ENCODE measurements at regions not wholly inside any gene's neighbourhood (a gene's known extent, or its start where the extent isn't known, plus 50 kb on each side); places are given as distances from the start of the nearest gene placed in this dataset.
"Not testable (repeated sequence)": the region's sequence is repeated elsewhere in the genome, so short reads cannot be mapped to it uniquely, and the experiment has no call there.

DNA sequence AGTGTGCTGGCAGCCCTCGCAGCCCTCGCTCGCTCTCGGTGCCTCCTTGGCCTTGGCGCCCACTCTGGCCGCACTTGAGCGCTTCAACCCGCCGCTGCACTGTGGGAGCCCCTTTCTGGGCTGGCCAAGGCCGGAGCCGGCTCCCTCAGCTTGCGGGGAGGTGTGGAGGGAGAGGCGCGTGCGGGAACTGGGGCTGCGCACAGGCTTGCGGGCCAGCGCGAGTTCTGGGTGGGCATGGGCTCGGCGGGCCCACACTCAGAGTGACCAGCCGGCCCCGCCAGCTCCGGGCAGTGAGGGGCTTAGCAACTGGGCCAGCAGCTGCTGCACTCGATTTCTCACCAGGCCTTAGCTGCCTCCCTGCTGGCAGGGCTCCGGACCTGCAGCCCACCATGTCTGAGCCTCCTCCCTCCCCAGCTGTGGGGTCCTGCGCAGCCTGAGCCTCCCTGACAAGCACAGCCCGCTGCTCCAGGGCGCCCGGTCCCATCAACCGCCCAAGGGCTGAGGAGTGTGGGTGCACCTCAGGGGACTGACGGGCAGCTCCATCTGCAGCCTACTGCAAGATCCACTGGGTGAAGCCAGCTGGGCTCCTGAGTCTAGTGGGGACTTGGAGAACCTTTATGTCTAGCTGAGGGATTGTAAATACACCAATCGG lies 786.0 kb upstream of the SORCS1 start:
- not testable (repeated sequence) for DNase-seq

DNA sequence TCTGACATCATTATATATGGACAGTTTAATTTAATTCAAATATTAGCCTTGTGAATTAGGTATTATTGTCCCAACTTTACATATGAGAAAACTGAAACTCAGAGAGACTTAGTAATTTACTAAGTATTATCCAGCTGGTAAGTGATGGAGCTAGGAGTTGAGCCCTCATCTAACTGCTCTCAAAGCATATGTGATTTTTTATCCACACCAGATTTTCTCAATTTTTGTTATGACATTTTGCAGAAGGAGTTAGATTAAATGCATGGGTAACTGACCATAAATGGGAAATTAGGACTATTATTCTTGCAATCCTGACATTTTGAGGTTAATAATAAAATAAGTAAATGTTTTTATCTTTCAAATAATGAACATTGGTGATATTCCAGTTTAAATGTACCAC lies 778.3 kb upstream of the SORCS1 start:
- DNase-seq = no peak

DNA sequence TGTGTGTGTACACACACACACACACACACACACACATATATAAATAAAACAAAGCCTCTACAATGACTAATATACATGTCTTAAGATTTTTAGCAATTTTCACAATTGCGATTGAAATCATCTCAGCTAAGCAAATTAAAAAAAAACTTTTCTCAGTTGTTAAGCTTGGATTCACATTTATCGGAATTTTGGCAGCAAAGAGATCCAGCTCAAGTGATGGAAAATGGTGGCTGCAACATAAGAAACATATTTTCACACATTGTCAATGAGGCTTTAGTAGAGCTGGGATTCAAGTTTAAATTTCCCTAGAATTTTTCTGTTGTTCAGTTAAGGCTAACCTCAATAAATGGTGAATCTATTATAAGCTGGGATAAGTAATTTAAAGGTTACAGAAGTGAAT lies 768.6 kb upstream of the SORCS1 start:
- no peak for DNase-seq

DNA sequence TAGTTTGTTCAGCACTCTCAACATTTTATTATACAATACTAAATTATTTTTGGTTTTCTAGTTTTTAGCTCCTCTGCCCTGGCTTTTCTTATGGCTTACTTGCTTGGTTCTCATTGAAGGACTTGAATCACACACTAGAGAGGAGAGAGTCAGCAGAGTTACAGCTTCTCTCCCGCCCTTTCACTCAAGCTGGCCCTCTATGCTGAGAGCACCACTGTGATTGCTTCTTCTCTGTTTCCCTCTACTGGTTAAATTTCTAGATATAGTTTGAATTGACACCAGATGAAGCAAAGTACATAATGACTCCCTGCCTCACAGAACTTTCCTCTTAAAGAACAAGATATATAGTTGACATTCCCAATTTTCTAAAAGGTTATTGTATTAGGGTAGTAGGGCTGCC lies 767.3 kb upstream of the SORCS1 start:
- no peak for DNase-seq

DNA sequence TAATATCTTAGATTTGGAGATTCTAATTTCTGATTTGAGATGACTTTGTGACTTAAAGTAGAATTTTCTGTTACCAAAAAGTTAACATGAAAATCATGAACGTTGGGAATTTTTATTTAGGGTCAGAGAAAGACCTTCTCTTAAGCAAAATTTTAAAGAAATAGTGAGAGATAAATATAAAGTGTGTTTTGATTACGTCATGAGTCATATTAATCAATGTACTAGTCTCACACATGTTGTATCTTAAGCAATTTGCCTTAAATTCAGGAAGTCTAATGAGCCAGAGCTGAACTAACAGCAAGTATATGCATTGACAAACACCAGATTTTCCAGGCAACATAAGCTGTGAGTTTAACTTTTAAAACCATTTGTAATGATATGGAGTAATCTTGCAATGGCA lies 765.5 kb upstream of the SORCS1 start:
- no peak for DNase-seq

DNA sequence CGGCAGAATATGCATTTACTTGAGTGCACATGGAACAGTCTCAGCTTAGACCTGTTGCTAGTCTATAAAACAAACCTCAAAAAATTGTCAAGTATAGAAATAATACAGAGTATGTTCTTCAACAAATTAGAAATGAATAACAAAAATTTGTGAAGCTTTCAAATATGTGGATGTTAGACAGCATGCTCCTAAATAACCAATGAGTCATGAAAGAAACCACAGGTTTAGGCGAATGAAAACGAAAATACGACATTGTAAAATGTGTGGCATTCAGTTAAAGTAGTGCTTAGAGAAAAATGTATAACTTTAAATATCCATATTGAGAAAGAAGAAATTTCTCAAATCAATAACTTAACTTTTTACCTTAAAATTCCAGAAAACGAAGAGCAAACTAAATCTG lies 760.0 kb upstream of the SORCS1 start:
- no peak for DNase-seq

DNA sequence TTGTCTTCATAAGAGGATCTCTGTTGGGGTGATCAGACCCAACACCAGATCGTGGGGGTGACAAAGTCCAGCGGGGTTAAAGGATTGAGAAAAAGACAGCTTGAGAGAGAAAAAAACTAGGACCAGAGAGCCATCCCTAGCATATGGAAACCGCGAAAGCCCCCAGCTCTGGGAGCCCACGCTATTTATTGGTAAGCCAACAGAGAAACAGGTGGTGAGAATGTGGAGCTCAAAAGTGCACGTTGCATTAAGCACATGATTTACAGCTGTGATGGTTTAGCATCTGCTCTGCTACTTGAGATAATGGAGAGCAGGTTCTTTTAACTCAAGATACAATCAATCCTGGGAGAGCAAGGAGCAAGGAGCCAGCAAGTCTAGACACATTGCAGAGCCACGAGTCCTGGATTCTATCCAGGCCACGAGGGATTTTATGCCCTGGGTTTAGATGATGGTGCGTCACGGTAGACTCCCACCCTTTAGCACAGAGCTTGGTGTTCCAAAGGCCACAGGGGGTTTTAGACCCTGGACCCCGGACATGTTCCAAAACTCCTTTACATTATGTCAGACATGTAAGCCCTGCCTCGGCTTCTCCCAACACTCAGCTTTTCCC lies 755.2 kb upstream of the SORCS1 start:
- DNase-seq = no peak

DNA sequence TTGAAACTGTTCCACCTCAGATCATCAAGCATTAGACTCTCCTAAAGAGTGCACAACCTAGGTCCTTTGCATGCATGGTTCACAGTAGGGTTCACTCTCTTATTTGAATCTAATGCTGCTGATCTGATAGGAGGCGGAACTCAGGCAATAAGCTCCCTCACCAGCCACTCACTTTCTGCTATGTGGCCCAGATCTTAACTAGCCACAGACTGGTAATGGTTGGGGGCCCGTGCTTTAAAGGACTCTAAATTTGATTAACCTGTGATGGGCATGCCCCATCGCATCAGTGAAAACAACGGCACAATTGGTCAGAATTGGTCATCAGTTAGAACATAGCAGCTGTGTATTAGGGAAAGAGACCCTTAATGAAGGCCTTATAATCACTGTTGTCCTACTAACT lies 753.7 kb upstream of the SORCS1 start:
- DNase-seq = no peak

DNA sequence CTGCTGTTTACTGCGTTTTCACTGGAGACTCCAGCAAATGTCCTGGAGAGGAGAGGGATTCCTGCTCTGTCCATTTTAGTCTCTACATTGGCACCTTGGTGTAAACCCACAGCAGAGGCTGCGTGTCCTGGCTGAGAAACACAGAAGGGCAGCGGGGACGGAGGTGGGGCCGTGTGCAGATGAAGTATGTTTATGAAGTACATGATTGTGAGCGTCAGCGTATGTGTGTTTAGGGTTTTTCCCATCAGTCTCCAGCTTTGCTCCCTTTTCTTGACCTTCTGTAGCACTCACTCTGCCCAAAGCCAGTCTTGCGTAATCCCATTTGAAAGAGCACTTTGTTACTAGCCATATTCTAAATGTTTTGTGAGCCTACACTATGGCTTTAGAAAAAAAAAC lies 750.7 kb upstream of the SORCS1 start:
- DNase-seq = no peak

DNA sequence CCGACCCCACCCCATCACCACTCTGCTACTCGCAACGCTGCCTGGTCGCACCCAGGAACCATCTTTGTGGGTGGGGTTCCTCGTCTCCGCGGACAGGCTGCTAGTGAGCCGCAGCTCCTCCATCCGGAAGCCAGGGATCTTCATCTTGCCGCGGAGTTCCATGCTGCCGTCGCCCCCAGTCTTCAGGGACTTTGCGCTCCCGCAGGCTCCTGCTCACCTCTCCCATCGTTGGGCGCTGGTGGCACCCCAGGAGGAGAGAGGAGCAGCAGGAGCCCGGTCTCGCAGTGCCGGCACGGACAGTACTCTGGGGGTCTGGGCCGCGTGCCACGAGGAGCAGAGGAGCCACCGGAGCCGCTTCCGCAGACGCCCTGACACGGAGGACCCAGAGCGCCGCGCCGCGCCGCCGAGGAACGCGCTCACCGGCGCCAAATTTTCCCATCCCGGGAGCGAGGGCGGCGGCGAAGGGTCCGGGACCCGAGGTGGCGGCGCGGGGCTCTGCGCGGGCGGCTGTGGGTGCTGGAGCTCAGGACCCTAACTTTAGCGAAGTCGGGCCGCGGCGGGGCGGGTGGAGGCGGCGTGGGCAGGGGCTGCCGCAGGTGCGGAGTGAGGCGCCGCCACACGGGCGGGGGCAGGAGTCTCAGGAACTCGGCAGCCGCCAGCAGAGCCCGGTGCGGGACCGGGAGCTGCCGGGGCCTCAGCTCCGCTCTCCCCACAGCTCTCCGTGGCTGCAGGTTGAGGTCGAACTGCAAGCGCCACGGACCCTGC lies 750.1 kb upstream of the SORCS1 start:
- DNase-seq = no peak

DNA sequence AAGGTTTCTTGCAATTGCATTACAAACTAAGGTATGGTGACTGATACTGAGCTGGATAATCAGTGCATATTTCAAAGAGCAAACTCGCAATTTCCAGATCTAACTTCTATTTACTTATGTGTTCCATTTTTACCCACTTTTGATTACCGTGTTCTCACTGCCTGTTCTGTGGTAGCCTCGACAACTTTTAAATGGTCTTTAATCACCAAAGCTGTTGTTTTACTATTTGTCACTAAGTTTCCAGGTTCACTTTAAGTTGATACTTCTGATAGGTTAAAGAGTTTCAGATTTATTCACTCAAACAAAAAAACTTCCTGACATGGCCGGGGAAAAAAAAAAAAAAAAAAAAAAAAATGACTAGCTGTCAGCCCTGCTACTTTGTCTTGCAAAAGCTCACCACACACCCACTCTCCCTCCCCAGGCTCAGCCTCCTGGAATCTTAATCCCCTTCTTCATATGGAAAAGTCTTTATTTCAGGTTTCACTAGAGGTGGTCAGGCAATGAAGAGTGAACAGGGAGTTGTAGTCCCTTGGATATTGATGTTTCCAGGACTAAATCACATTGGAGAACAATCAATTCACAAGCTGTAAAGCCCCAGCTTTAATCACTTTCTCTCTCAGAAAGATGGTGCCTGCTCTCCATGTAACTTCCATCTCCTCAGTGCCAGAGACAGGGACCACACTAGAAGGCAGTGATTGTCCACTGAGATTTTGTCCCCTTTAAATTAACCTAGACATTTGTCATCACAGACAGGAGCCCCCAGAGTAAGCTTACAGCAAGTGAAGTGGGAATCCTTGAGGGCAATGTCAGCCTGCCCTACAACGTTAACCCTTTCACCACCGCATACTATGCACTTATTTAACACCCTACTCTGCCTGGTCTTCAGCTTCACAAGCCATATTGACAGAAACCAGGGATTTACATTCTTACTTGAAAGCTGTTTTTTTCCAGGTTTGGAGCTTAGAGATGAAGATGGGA lies 749.1 kb upstream of the SORCS1 start:
- DNase-seq = no peak

DNA sequence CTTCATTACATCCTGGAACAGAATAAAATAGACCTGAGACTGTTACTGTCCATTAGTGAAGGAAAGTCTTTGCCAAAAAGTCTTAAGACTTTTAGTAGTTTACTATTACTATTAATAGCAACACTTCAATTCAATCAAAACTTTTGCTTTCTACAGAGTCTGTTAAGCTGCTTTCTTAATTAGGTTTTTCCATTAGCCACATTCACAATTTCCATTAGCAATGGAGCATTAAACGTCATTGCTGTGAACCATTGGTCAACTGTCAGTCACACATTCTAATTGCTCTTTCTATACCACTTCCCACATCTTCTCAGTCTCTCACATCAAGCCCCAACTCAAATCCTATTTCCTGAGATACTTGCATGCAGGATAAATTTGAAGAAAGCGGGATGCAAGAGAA lies 736.6 kb upstream of the SORCS1 start:
- no peak for DNase-seq

DNA sequence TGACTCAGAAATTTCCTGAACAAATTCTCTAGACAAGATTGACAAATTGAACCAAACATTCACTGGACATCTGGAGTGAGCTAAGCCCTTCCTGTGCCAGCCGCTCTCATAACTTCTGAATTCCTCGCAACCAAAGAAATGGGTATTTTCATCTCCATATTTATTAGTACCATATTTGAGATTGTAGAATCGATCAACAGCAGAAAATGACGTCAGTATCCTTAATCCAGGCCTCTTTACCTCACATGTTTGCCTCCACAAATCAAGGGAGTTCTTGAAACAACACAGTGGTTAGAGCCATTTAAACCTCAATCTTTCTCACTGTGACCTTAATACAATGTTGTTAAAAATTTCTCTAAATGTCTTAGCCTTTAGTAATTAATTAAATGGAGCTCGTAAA lies 735.6 kb upstream of the SORCS1 start:
- DNase-seq = no peak

DNA sequence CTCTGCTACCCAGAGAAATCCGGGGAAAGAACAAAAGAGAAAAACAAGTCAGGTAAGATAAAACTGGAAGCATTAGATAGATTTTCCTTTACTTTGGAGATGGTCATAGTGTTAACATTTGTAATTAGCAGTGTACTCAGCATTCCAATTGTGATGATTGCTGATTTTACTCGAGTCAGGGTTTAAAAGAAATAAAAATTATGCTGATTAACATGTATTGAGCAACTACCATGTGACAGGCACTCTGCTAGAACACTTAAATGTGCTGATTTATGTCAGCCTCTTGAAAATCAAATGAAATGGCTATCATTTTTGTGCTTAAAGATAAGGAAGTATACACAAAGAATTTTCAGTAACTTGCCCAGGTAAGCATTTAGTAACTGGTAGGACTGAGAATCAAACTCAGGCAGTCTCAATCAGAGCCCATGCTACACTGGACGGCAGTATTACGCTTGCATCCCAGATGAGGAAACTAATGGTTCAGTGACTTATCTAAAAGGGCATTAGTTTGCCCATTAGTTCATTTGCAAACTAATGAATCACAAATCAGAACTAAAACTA lies 735.1 kb upstream of the SORCS1 start:
- no peak for DNase-seq

DNA sequence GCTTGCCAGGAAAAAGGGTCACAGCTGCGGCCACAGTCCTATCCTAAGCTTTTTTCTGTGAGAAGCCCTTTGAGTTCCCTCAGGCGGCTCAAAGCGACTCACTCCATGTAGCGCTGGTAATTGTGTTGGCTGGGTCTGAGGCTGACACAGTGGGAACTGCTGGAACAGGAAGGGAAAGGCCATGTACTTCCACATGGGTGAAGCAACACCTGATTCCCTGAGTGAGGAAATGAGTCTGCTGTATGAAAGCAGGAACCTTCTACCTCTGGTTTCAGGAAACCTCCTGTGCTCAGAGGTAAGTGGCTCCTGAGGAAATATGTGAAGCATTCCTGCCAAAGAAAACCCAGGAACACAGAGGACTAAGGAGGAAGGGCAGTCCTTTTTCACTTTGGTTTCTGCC lies 734.6 kb upstream of the SORCS1 start:
- no peak for DNase-seq

DNA sequence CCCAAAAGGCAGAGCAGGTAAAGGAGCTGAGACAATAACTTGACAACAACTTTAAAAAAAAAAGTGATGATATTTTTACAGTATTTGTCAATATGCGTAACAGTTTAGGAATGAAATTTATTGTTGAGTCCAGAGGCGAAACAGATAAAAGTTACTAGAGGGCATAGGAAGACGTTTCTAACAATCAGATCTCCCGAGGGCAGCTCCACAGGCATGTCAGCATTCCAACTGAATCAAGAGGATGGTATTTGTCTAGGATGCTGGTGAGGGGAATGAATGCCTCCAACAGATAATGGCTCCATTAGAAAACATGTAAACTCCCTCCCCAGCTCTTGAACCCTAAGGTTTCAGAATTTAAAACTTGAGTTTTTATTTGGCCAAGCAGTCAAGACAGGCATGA lies 733.9 kb upstream of the SORCS1 start:
- no peak for DNase-seq

DNA sequence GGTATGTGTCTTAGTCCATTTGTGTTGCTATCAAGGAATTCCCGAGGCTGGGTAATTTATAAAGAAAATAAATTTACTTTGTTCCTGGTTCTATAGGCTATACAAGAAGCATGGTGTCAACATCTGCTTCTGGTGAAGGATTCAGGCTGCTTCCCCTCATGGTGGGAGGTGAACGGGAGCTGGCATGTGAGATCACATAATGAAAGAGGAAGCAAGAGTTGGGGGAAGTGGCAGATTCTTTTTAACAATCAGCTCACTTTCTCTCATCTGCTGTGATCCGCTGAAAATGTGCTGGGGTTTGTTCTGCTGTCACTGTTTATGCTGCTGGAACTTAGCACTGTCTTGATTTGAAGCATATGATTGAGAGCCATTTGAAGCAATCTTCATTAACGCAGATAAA lies 730.0 kb upstream of the SORCS1 start:
- DNase-seq = no peak

DNA sequence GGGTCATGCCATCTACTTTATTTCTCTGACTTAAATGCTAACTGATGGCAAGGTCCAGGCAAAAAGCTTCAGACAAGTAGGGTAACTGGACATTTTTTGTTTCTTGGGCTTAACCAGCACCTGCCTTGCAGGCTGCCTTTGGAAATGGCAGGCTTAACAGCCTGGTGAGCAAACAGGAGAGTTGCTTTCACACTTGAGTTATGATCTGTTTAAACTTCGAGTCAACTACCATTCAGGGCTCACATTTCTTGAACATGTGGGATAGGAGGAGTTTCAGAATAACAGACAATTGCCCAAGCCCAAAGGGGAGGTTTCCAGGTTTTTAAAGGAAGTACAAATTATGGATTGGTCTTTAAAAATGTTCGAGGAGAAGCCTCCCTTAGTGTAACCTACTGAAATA lies 724.6 kb upstream of the SORCS1 start:
- no peak for DNase-seq

DNA sequence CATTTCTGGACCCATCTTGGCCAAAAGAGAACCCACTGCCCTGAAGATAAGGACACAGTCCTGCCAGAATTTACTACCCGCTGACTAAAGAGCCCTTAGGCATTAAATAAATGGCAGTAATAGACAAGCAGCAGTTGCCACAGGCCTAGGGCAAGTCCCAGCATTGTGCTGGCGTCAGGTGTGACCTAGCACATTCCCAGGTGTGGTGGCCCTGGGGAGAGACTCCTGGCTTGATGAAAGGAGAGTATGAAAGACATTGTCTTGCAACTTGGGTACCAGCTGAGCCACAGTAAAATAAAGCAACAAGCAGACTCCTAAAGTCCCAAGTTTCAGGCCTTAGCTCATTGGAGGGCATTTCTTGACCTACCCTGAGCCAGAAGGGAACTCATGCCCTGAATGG lies 715.7 kb upstream of the SORCS1 start:
- no peak for DNase-seq

DNA sequence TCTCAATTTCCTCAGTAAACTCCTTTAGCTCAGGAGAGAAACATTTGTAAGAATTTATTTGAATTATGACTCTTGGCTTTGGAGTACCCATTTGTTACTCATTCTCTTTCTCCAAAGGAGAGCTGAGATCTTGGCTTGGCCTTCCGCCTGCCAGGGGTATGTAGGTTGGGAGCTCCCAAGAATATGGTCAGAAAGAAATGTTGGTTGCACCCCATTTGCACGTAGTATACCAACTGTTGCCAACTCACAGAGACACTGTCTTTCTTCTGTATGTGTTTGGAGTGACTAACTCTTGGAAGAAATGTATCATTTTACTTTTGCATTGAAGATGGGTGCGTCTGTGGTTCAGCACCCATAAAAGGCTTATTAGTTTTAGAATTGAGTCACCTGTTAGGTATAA lies 708.5 kb upstream of the SORCS1 start:
- DNase-seq = no peak

DNA sequence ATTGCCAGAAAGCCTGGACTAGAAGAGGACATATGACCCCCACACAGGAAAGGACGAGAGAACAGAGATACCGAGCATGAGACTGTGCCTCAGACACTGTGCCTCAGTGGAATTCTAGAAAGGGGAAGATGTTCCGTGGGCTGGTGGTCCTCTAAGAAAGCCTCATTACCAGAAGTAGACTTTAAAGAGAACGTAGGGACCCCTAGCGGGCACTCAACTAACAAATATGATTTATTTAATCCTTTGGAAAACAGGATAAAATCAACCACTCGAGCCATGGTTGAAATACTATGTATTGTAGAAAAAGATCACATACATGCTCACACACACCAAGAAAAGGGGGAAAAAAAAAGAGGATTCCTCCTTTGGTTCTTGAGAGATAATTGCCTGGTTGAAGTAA lies 701.2 kb upstream of the SORCS1 start:
- no peak for DNase-seq

DNA sequence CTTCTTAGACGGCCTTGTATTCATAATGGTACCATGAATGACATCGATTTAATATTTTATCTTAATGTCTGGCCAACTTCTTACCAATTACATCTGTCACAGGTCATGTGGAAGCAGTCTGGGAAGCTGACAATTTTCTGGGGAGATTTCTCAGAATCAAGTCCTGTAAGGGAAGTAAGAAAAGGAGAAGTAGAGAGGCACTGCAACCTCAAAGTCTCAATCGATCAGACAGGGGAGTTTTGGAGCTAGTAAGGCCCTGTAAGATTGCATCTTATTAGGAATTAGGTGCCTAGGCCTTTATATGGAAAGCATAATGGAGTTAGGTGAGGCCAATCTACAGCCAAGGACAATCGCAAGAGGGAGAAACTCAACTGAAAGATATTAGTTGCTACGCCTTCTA lies 694.6 kb upstream of the SORCS1 start:
- no peak for DNase-seq

DNA sequence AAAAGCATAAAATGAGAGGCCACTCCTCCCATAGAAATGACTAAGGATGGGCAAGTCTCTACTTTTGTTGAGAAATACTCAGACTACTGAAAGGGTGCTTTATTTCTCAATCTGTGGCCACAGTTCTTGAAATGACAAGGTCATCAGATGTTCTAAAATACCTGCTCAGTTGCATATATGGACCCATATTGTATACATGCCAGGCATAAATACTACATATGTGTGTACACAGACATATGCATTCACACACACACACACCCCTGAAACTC lies 691.5 kb upstream of the SORCS1 start:
- DNase-seq = no peak

All from stimulated activated CD8-positive, alpha-beta memory T cell treated with anti-CD3 and anti-CD28 coated beads, Interleukin-4, amount 100 ng/mL, for 48 hours (primary cell).